Memory B cell (primary cell): ENCODE measurements at regions not wholly inside any gene's neighbourhood (a gene's known extent, or its start where the extent isn't known, plus 50 kb on each side); places are given as distances from the start of the nearest gene placed in this dataset.
"Not testable (repeated sequence)": the region's sequence is repeated elsewhere in the genome, so short reads cannot be mapped to it uniquely, and the experiment has no call there.

Experiments used
- ATAC-seq: fragments of 150-1000 bp; cut with Tn5 transposase; 2 replicates; pipeline ENCODE4 v1.10.0; 2021; ENCODE audit warnings: low read depth, mild to moderate bottlenecking, moderate library complexity
- DNase-seq, 2 donors: peaks; one replicate each; pipeline ENCODE4 v3.0.0; 2022; ENCODE audit warnings: low spot score in 2 of 2
- H3K27ac Mint-ChIP-seq: one replicate; pipeline ENCODE4 v1.8.0; 2022; ENCODE audit warnings: mild to moderate bottlenecking, moderate library complexity, mixed read lengths
- H3K27me3 Mint-ChIP-seq: one replicate; pipeline ENCODE4 v1.8.0; 2022; ENCODE audit warnings: mixed read lengths
- H3K36me3 Mint-ChIP-seq: one replicate; pipeline ENCODE4 v1.8.0; 2022; ENCODE audit warnings: mild to moderate bottlenecking, mixed read lengths
- H3K4me1 Mint-ChIP-seq: one replicate; pipeline ENCODE4 v1.8.0; 2022; ENCODE audit warnings: mixed read lengths
- H3K4me3 Mint-ChIP-seq: one replicate; pipeline ENCODE4 v1.8.0; 2022; ENCODE audit warnings: mild to moderate bottlenecking, moderate library complexity, mixed read lengths
- H3K9me3 Mint-ChIP-seq: one replicate; pipeline ENCODE4 v1.8.0; 2022; ENCODE audit warnings: mixed read lengths

GRCh38 chr12:67900418-67900817 is 88.8 kb upstream of the IFNG-AS1 start:
- not testable (repeated sequence) for H3K4me3 Mint-ChIP-seq, H3K4me1 Mint-ChIP-seq, H3K9me3 Mint-ChIP-seq, H3K27me3 Mint-ChIP-seq, H3K36me3 Mint-ChIP-seq, H3K27ac Mint-ChIP-seq, ATAC-seq, DNase-seq

- H3K27me3 Mint-ChIP-seq: peaks cover 2% of the 10 kb centered on the region
- no peaks in the 10 kb centered on the region for H3K4me1 Mint-ChIP-seq
- DNase-seq (no peak), ATAC-seq (no peak)
- H3K4me3 Mint-ChIP-seq: no peak overlapping the region
- H3K9me3 Mint-ChIP-seq: peaks cover 3% of the 10 kb centered on the region
- H3K27ac Mint-ChIP-seq: no peak overlapping the region
- H3K36me3 Mint-ChIP-seq: peaks cover 3% of the 10 kb centered on the region
Observed at GRCh38 chr12:67909091-67909531, 80.1 kb upstream of the IFNG-AS1 start.

GRCh38 chr12:67909681-67910080 is 79.6 kb upstream of the IFNG-AS1 start:
- no peaks in the 10 kb centered on the region for H3K4me1 Mint-ChIP-seq
- no peak overlapping the region for H3K4me3 Mint-ChIP-seq
- ATAC-seq (no peak), DNase-seq (no peak)
- H3K36me3 Mint-ChIP-seq: peaks cover 3% of the 10 kb centered on the region
- H3K27me3 Mint-ChIP-seq: peaks cover 2% of the 10 kb centered on the region
- no peak overlapping the region for H3K27ac Mint-ChIP-seq
- H3K9me3 Mint-ChIP-seq: peaks cover 3% of the 10 kb centered on the region

GRCh38 chr12:67910360-67911274 is 78.6 kb upstream of the IFNG-AS1 start:
- ATAC-seq (no peak), DNase-seq (no peak)
- no peak overlapping the region for H3K4me3 Mint-ChIP-seq
- no peak overlapping the region for H3K27ac Mint-ChIP-seq
- H3K4me1 Mint-ChIP-seq: no peaks in the 10 kb centered on the region
- peaks cover 2% of the 10 kb centered on the region for H3K27me3 Mint-ChIP-seq
- peaks cover 3% of the 10 kb centered on the region for H3K9me3 Mint-ChIP-seq
- H3K36me3 Mint-ChIP-seq: peaks cover 3% of the 10 kb centered on the region

GRCh38 chr12:67911275-67911600 is 78.0 kb upstream of the IFNG-AS1 start:
- peaks cover 3% of the 10 kb centered on the region for H3K36me3 Mint-ChIP-seq
- DNase-seq (no peak), ATAC-seq (no peak)
- H3K27ac Mint-ChIP-seq: no peak overlapping the region
- no peak overlapping the region for H3K4me3 Mint-ChIP-seq
- H3K27me3 Mint-ChIP-seq: peaks cover 2% of the 10 kb centered on the region
- no peaks in the 10 kb centered on the region for H3K4me1 Mint-ChIP-seq
- peaks cover 3% of the 10 kb centered on the region for H3K9me3 Mint-ChIP-seq

- no peak overlapping the region for H3K27ac Mint-ChIP-seq
- no peak overlapping the region for H3K4me3 Mint-ChIP-seq
- no peak for ATAC-seq
- peaks cover 4% of the 10 kb centered on the region for H3K27me3 Mint-ChIP-seq
- peaks cover 3% of the 10 kb centered on the region for H3K36me3 Mint-ChIP-seq
- H3K9me3 Mint-ChIP-seq: peaks cover 3% of the 10 kb centered on the region
- no peaks in the 10 kb centered on the region for H3K4me1 Mint-ChIP-seq
- no peak for DNase-seq
Observed at GRCh38 chr12:67911789-67912188, 77.5 kb upstream of the IFNG-AS1 start.

- no peaks in the 10 kb centered on the region for H3K36me3 Mint-ChIP-seq
- peaks cover 11% of the 10 kb centered on the region for H3K4me1 Mint-ChIP-seq
- H3K27me3 Mint-ChIP-seq: peaks cover 4% of the 10 kb centered on the region
- H3K9me3 Mint-ChIP-seq: no peaks in the 10 kb centered on the region
- no peak for ATAC-seq
- no peak overlapping the region for H3K4me3 Mint-ChIP-seq
- H3K27ac Mint-ChIP-seq: no peak overlapping the region
- no peak for DNase-seq
Observed at GRCh38 chr12:67915335-67915851, 73.9 kb upstream of the IFNG-AS1 start.

- DNase-seq: no peak
- no peak for ATAC-seq
- Mint-ChIP-seq H3K9me3 (no peaks in the 10 kb centered on the region), H3K4me3 (no peak overlapping the region), H3K4me1 (peaks cover 16% of the 10 kb centered on the region), H3K27ac (no peak overlapping the region), H3K36me3 (no peaks in the 10 kb centered on the region), H3K27me3 (peaks cover 4% of the 10 kb centered on the region)
Observed at GRCh38 chr12:67916266-67916970, 72.8 kb upstream of the IFNG-AS1 start.

GRCh38 chr12:67917811-67918210 is 71.4 kb upstream of the IFNG-AS1 start:
- no peaks in the 10 kb centered on the region for H3K36me3 Mint-ChIP-seq
- no peak for DNase-seq
- H3K9me3 Mint-ChIP-seq: no peaks in the 10 kb centered on the region
- no peak overlapping the region for H3K4me3 Mint-ChIP-seq
- H3K27me3 Mint-ChIP-seq: peaks cover 4% of the 10 kb centered on the region
- H3K27ac Mint-ChIP-seq: no peak overlapping the region
- H3K4me1 Mint-ChIP-seq: peaks cover 16% of the 10 kb centered on the region
- no peak for ATAC-seq

- DNase-seq: no peak
- ATAC-seq: no peak
- peaks cover 1% of the 10 kb centered on the region for H3K27me3 Mint-ChIP-seq
- peaks cover 16% of the 10 kb centered on the region for H3K4me1 Mint-ChIP-seq
- H3K36me3 Mint-ChIP-seq: no peaks in the 10 kb centered on the region
- no peak overlapping the region for H3K27ac Mint-ChIP-seq
- no peaks in the 10 kb centered on the region for H3K9me3 Mint-ChIP-seq
- no peak overlapping the region for H3K4me3 Mint-ChIP-seq
Observed at GRCh38 chr12:67918441-67918840, 70.8 kb upstream of the IFNG-AS1 start.

GRCh38 chr12:67919406-67919805 is 69.8 kb upstream of the IFNG-AS1 start:
- DNase-seq: no peak
- H3K36me3 Mint-ChIP-seq: no peaks in the 10 kb centered on the region
- ATAC-seq: no peak
- H3K4me3 Mint-ChIP-seq: no peak overlapping the region
- H3K27ac Mint-ChIP-seq: no peak overlapping the region
- peaks cover 16% of the 10 kb centered on the region for H3K4me1 Mint-ChIP-seq
- H3K9me3 Mint-ChIP-seq: no peaks in the 10 kb centered on the region
- peaks cover 3% of the 10 kb centered on the region for H3K27me3 Mint-ChIP-seq

GRCh38 chr12:67920413-67920812 is 68.8 kb upstream of the IFNG-AS1 start:
- Mint-ChIP-seq H3K4me3 (no peak overlapping the region), H3K27ac (no peak overlapping the region), H3K9me3 (no peaks in the 10 kb centered on the region), H3K4me1 (peaks cover 16% of the 10 kb centered on the region), H3K27me3 (peaks cover 3% of the 10 kb centered on the region), H3K36me3 (no peaks in the 10 kb centered on the region)
- DNase-seq (no peak), ATAC-seq (no peak)

GRCh38 chr12:67921286-67921685 is 68.0 kb upstream of the IFNG-AS1 start:
- no peak for DNase-seq
- H3K36me3 Mint-ChIP-seq: no peaks in the 10 kb centered on the region
- H3K27ac Mint-ChIP-seq: no peak overlapping the region
- H3K9me3 Mint-ChIP-seq: no peaks in the 10 kb centered on the region
- H3K4me3 Mint-ChIP-seq: no peak overlapping the region
- ATAC-seq: no peak
- H3K4me1 Mint-ChIP-seq: peaks cover 16% of the 10 kb centered on the region
- H3K27me3 Mint-ChIP-seq: peaks cover 3% of the 10 kb centered on the region

- H3K27ac Mint-ChIP-seq: no peak overlapping the region
- peaks cover 1% of the 10 kb centered on the region for H3K27me3 Mint-ChIP-seq
- H3K9me3 Mint-ChIP-seq: no peaks in the 10 kb centered on the region
- no peaks in the 10 kb centered on the region for H3K36me3 Mint-ChIP-seq
- ATAC-seq: no peak
- DNase-seq: no peak
- no peak overlapping the region for H3K4me3 Mint-ChIP-seq
- peaks cover 16% of the 10 kb centered on the region for H3K4me1 Mint-ChIP-seq
Observed at GRCh38 chr12:67922245-67922644, 67.0 kb upstream of the IFNG-AS1 start.
